Trophoblast cell (in vitro differentiated cells and primary cell): ENCODE measurements at regions not wholly inside any gene's neighbourhood (a gene's known extent, or its start where the extent isn't known, plus 50 kb on each side); places are given as distances from the start of the nearest gene placed in this dataset.
"Not testable (repeated sequence)": the region's sequence is repeated elsewhere in the genome, so short reads cannot be mapped to it uniquely, and the experiment has no call there.

ENCODE experiments used
- DNase-seq, 2 donors: peaks; one replicate each; pipeline ENCODE4 v3.0.0-alpha.2; 2016
- H2AFZ ChIP-seq: 2 replicates; pipeline ENCODE4 v1.6.1; 2013; ENCODE audit warnings: low read length, moderate library complexity, mild to moderate bottlenecking; ENCODE audit not compliant: insufficient read depth, poor library complexity
- H2AK5ac ChIP-seq: 2 replicates; pipeline ENCODE4 v1.6.1; 2013; ENCODE audit warnings: mild to moderate bottlenecking, low read length
- H2BK120ac ChIP-seq: 2 replicates; pipeline ENCODE4 v1.6.1; 2013; ENCODE audit warnings: low read length, mild to moderate bottlenecking, moderate library complexity; ENCODE audit not compliant: insufficient read depth, poor library complexity
- H2BK12ac ChIP-seq: 2 replicates; pipeline ENCODE4 v1.6.1; 2013; ENCODE audit warnings: mild to moderate bottlenecking, low read length, moderate library complexity
- H2BK5ac ChIP-seq: 2 replicates; pipeline ENCODE4 v1.6.1; 2013; ENCODE audit warnings: low read length, low read depth, moderate library complexity, mild to moderate bottlenecking; ENCODE audit not compliant: poor library complexity
- H3K14ac ChIP-seq: 2 replicates; pipeline ENCODE4 v1.6.1; 2013; ENCODE audit warnings: mild to moderate bottlenecking, low read length
- H3K18ac ChIP-seq: 2 replicates; pipeline ENCODE4 v1.6.1; 2013; ENCODE audit warnings: mild to moderate bottlenecking, low read length
- H3K23ac ChIP-seq: 2 replicates; pipeline ENCODE4 v1.6.1; 2013; ENCODE audit warnings: low read length
- H3K27ac ChIP-seq: 2 replicates; pipeline ENCODE4 v1.5.1; 2013; ENCODE audit warnings: low read depth, mild to moderate bottlenecking, inconsistent platforms, low read length, moderate library complexity
- H3K27me3 ChIP-seq: 2 replicates; pipeline ENCODE4 v1.6.1; 2013; ENCODE audit warnings: inconsistent platforms, mild to moderate bottlenecking, low read length, moderate library complexity; ENCODE audit not compliant: insufficient read depth
- H3K36me3 ChIP-seq, 2 experiments: 1 replicate in 1 of 2; 2 replicates in 1 of 2; pipeline ENCODE4 v1.6.1; 2013; ENCODE audit warnings: low read length in 2 of 2, mild to moderate bottlenecking in 2 of 2, moderate library complexity in 1 of 2; ENCODE audit not compliant: insufficient read depth in 2 of 2, control insufficient read depth in 1 of 2
- H3K4ac ChIP-seq: 2 replicates; pipeline ENCODE4 v1.6.1; 2013; ENCODE audit warnings: low read depth, mild to moderate bottlenecking, low read length, moderate library complexity
- H3K4me1 ChIP-seq, 2 experiments: 1 replicate in 1 of 2; 2 replicates in 1 of 2; pipeline ENCODE4 v1.6.1; 2013; ENCODE audit warnings: low read length in 2 of 2, mild to moderate bottlenecking in 2 of 2, moderate library complexity in 1 of 2; ENCODE audit not compliant: insufficient read depth in 2 of 2, control insufficient read depth in 1 of 2
- H3K4me2 ChIP-seq: 2 replicates; pipeline ENCODE4 v1.6.1; 2013; ENCODE audit warnings: inconsistent platforms, mild to moderate bottlenecking, low read length, moderate library complexity
- H3K4me3 ChIP-seq: 2 replicates; pipeline ENCODE4 v1.5.1; 2013; ENCODE audit warnings: mild to moderate bottlenecking, low read depth, low read length, inconsistent platforms
- H3K79me1 ChIP-seq: one replicate; pipeline ENCODE4 v1.6.1; 2013; ENCODE audit warnings: low read length
- H3K79me2 ChIP-seq: 2 replicates; pipeline ENCODE4 v1.6.1; 2013; ENCODE audit warnings: low read length, mild to moderate bottlenecking; ENCODE audit not compliant: control insufficient read depth, insufficient read depth, poor library complexity
- H3K9ac ChIP-seq: 2 replicates; pipeline ENCODE4 v1.6.1; 2013; ENCODE audit warnings: mild to moderate bottlenecking, low read length
- H3K9me3 ChIP-seq: 2 replicates; pipeline ENCODE4 v1.6.1; 2013; ENCODE audit warnings: low read depth, mild to moderate bottlenecking, control low read depth, inconsistent platforms, low read length; ENCODE audit not compliant: insufficient read depth
- H4K12ac ChIP-seq: 2 replicates; pipeline ENCODE4 v1.6.1; 2013; ENCODE audit warnings: low read depth, mild to moderate bottlenecking, low read length, moderate library complexity
- H4K8ac ChIP-seq: 2 replicates; pipeline ENCODE4 v1.6.1; 2013; ENCODE audit warnings: low read depth, mild to moderate bottlenecking, low read length, moderate library complexity
- H4K91ac ChIP-seq: one replicate; pipeline ENCODE4 v1.6.1; 2013; ENCODE audit warnings: low read depth, mild to moderate bottlenecking, low read length, moderate library complexity
- WGBS: extraction: QIAGEN DNeasy Blood & Tissue Kit; methylation state at CpG from one replicate; pipeline ENCODE4 v1.1.7; 2013; ENCODE audit warnings: missing lambda C conversion rate; ENCODE audit not compliant: insufficient read length, insufficient coverage; ENCODE audit errors: extremely low coverage; 5-methylcytosine and 5-hydroxymethylcytosine counted together

GRCh38 chr2:146541896-146542295 is 1302.9 kb upstream of the ACVR2A start:
- Histone ChIP-seq H2BK12ac (no peak overlapping the region), H4K91ac (no peak overlapping the region), H3K23ac (no peak overlapping the region), H3K9me3 (peaks cover 4% of the 10 kb centered on the region), H3K4me1 (no peaks in the 10 kb centered on the region), H2AK5ac (no peak overlapping the region), H3K4me2 (no peak overlapping the region), H4K8ac (no peak overlapping the region), H3K79me1 (no peaks in the 10 kb centered on the region), H3K9ac (no peak overlapping the region), H2AFZ (no peak overlapping the region), H2BK120ac (no peak overlapping the region), H3K27ac (no peak overlapping the region), H3K4ac (no peak overlapping the region), H3K36me3 (no peaks in the 10 kb centered on the region), H3K4me3 (no peak overlapping the region), H3K18ac (no peak overlapping the region), H3K14ac (no peak overlapping the region), H3K27me3 (no peaks in the 10 kb centered on the region), H2BK5ac (no peak overlapping the region), H4K12ac (no peak overlapping the region), H3K79me2 (no peaks in the 10 kb centered on the region)
- DNase-seq = no peak
- WGBS = no CpG with 5 or more reads among the region's 1 CpG

- Histone ChIP-seq H3K23ac (no peak overlapping the region), H4K8ac (no peak overlapping the region), H3K27me3 (no peaks in the 10 kb centered on the region), H3K4me2 (no peak overlapping the region), H2AFZ (no peak overlapping the region), H4K12ac (no peak overlapping the region), H2BK5ac (no peak overlapping the region), H3K4me3 (no peak overlapping the region), H3K14ac (no peak overlapping the region), H2BK120ac (no peak overlapping the region), H4K91ac (no peak overlapping the region), H3K18ac (no peak overlapping the region), H3K36me3 (no peaks in the 10 kb centered on the region), H3K4me1 (no peaks in the 10 kb centered on the region), H2BK12ac (no peak overlapping the region), H3K79me1 (no peaks in the 10 kb centered on the region), H3K79me2 (no peaks in the 10 kb centered on the region), H3K9me3 (no peaks in the 10 kb centered on the region), H2AK5ac (no peak overlapping the region), H3K9ac (no peak overlapping the region), H3K4ac (no peak overlapping the region), H3K27ac (no peak overlapping the region)
- no CpG with 5 or more reads among the region's 3 CpGs for WGBS
- no peak for DNase-seq
Measured at GRCh38 chr2:146540271-146540932, 1304.4 kb upstream of the ACVR2A start.

GRCh38 chr2:146539739-146540138 is 1305.1 kb upstream of the ACVR2A start:
- H3K9me3 ChIP-seq, H4K91ac ChIP-seq, H3K9ac ChIP-seq, H3K79me2 ChIP-seq, H2BK12ac ChIP-seq, H3K23ac ChIP-seq, DNase-seq, H3K27ac ChIP-seq, H3K4me2 ChIP-seq, H4K8ac ChIP-seq, H3K36me3 ChIP-seq, H3K18ac ChIP-seq, H4K12ac ChIP-seq, H3K79me1 ChIP-seq, H3K14ac ChIP-seq, H3K4me3 ChIP-seq, H3K4me1 ChIP-seq, H2BK120ac ChIP-seq, H2AFZ ChIP-seq, H2AK5ac ChIP-seq, H2BK5ac ChIP-seq, H3K27me3 ChIP-seq, H3K4ac ChIP-seq: not testable (repeated sequence)
- no CpG with 5 or more reads among the region's 5 CpGs for WGBS

GRCh38 chr2:146537477-146537876 is 1307.4 kb upstream of the ACVR2A start:
- H2AFZ ChIP-seq = no peak overlapping the region
- H4K12ac ChIP-seq = no peak overlapping the region
- H2BK12ac ChIP-seq = no peak overlapping the region
- no peak overlapping the region for H3K14ac ChIP-seq
- no peaks in the 10 kb centered on the region for H3K27me3 ChIP-seq
- H3K4me3 ChIP-seq = no peak overlapping the region
- H3K36me3 ChIP-seq = no peaks in the 10 kb centered on the region
- H3K4me1 ChIP-seq = no peaks in the 10 kb centered on the region
- no CpG with 5 or more reads among the region's 2 CpGs for WGBS
- no peak overlapping the region for H3K27ac ChIP-seq
- no peak overlapping the region for H3K23ac ChIP-seq
- H3K9me3 ChIP-seq = no peaks in the 10 kb centered on the region
- H2BK120ac ChIP-seq = no peak overlapping the region
- no peak overlapping the region for H4K8ac ChIP-seq
- no peak overlapping the region for H3K18ac ChIP-seq
- no peaks in the 10 kb centered on the region for H3K79me1 ChIP-seq
- no peak overlapping the region for H3K4me2 ChIP-seq
- H4K91ac ChIP-seq = no peak overlapping the region
- H2AK5ac ChIP-seq = no peak overlapping the region
- no peaks in the 10 kb centered on the region for H3K79me2 ChIP-seq
- no peak for DNase-seq
- no peak overlapping the region for H2BK5ac ChIP-seq
- H3K9ac ChIP-seq = no peak overlapping the region
- H3K4ac ChIP-seq = no peak overlapping the region
